ENCODE measurements at regions not wholly inside any gene's neighbourhood (a gene's known extent, or its start where the extent isn't known, plus 50 kb on each side); places are given as distances from the start of the nearest gene placed in this dataset.

- TF ChIP-seq ZNF462 (CRISPR knock-in tag; IDR thresholded peaks at IDR 0.05) (no peak), REST (IDR thresholded peaks at IDR 0.05; ENCODE audit: unreplicated experiment) (no peak)
These were observed 75.7 kb upstream of the BRD7 start (continued) for GRCh38 chr16:50444526-50444925.

GRCh38 chr16:50442221-50442620 lies 73.4 kb upstream of the BRD7 start:
- H3K9me2 ChIP-seq (ENCODE audit: insufficient read depth) = no peaks in the 10 kb centered on the region
- H3K4me1 Mint-ChIP-seq = peaks cover 4% of the 10 kb centered on the region; the same call in 2 of the 3 replicates
- no peak for ATAC-seq
- no peak overlapping the region for H3K4me2 ChIP-seq
- peaks cover 3% of the 10 kb centered on the region for H3K27me3 Mint-ChIP-seq (ENCODE audit: insufficient read depth, low read depth, poor library complexity)
- H3K36me3 Mint-ChIP-seq (ENCODE audit: low read depth) = peaks cover 36% of the 10 kb centered on the region
- H3K36me3 ChIP-seq (ENCODE audit: insufficient read depth) = 0 out of 2 replicates have a peak, but pooled peaks cover 6% of the 10 kb centered on the region
- H3K27ac Mint-ChIP-seq = no peak overlapping the region
- H4K20me1 ChIP-seq (replicated peaks; ENCODE audit: insufficient read depth) = no peaks in the 10 kb centered on the region
- H3K4me3 ChIP-seq = no peak overlapping the region
- no peak for DNase-seq (ENCODE audit: low spot score)
- H2AFZ ChIP-seq = no peak overlapping the region
- 0 out of 2 replicates have a peak, but pooled peaks cover 5% of the 10 kb centered on the region for H3K4me1 ChIP-seq (ENCODE audit: insufficient read depth)
- no peak overlapping the region for H3K4me3 Mint-ChIP-seq
- H3K27me3 ChIP-seq (ENCODE audit: insufficient read depth) = no peaks in the 10 kb centered on the region
- peaks cover 57% of the 10 kb centered on the region for H3K9me3 Mint-ChIP-seq
- no peaks in the 10 kb centered on the region for H3F3A ChIP-seq (replicated peaks; ENCODE audit: low read depth)
- no peak overlapping the region for H3K27ac ChIP-seq (ENCODE audit: low read depth)
- no peaks in the 10 kb centered on the region for H3K79me2 ChIP-seq (replicated peaks; ENCODE audit: insufficient read depth)
- TF ChIP-seq NANOG (IDR thresholded peaks at IDR 0.05; ENCODE audit: borderline replicate concordance) (no peak), ZNF331 (CRISPR knock-in tag; IDR thresholded peaks at IDR 0.05; ENCODE audit: low read depth) (no peak), REST (IDR thresholded peaks at IDR 0.05; ENCODE audit: unreplicated experiment) (no peak), POLR2AphosphoS5 (IDR thresholded peaks at IDR 0.05; ENCODE audit: low read depth) (no peak), CREB1 (CRISPR knock-in tag; IDR thresholded peaks at IDR 0.05; ENCODE audit: low read depth) (no peak), ETS1 (IDR thresholded peaks at IDR 0.05) (no peak), EZH2 (IDR thresholded peaks at IDR 0.05; ENCODE audit: low read depth, unreplicated experiment) (no peak)

Measured in GM23338 (cell line).